ENCODE measurements at regions not wholly inside any gene's neighbourhood (a gene's known extent, or its start where the extent isn't known, plus 50 kb on each side); places are given as distances from the start of the nearest gene placed in this dataset.

DNA sequence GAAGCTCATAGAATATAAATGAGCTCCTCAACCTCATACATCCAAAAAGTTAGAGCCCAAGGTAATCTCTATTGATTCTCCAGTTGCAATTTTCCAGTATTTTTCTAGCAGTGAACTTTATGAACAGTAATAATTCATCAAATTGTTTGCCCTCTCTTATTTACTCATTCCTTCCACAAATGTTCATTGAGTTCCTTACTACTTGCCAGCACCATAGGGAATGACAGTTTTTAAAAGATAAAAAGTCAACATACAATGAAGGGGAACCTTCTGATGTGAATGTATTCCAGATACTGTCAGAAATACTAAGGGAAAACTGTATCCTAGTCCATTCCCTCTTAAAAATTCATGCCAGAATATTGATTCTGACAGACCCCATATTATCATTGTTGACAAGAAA, 277.0 kb upstream of the C1orf87 start:
- ChIA-PET POLR2A (no interaction called here), CTCF (no interaction called here)
- Histone ChIP-seq H3K27me3 (ENCODE audit: control insufficient read depth, insufficient read depth, low read length) (no peaks in the 10 kb centered on the region), H3K4me3 (ENCODE audit: low read depth, low read length) (no peak overlapping the region), H3K36me3 (ENCODE audit: control insufficient read depth, insufficient read depth, low read length) (no peaks in the 10 kb centered on the region)
- no peak for DNase-seq (ENCODE audit: low read depth)
- TF ChIP-seq, protein P1, sequence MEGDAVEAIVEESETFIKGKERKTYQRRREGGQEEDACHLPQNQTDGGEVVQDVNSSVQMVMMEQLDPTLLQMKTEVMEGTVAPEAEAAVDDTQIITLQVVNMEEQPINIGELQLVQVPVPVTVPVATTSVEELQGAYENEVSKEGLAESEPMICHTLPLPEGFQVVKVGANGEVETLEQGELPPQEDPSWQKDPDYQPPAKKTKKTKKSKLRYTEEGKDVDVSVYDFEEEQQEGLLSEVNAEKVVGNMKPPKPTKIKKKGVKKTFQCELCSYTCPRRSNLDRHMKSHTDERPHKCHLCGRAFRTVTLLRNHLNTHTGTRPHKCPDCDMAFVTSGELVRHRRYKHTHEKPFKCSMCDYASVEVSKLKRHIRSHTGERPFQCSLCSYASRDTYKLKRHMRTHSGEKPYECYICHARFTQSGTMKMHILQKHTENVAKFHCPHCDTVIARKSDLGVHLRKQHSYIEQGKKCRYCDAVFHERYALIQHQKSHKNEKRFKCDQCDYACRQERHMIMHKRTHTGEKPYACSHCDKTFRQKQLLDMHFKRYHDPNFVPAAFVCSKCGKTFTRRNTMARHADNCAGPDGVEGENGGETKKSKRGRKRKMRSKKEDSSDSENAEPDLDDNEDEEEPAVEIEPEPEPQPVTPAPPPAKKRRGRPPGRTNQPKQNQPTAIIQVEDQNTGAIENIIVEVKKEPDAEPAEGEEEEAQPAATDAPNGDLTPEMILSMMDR (IDR thresholded peaks at IDR 0.05; ENCODE audit: insufficient read depth, low read depth, low read length) = no peak

GRCh38 chr1:60348884-60349283, 275.3 kb upstream of the C1orf87 start:
- TF ChIP-seq, protein P1 (IDR thresholded peaks at IDR 0.05; ENCODE audit: insufficient read depth, low read depth, low read length) = no peak
- POLR2A ChIA-PET = no interaction called here
- CTCF ChIA-PET = no interaction called here

GRCh38 chr1:60345621-60346020, 272.1 kb upstream of the C1orf87 start:
- Histone ChIP-seq H3K4me3 (ENCODE audit: low read depth, low read length) (no peak overlapping the region), H3K36me3 (ENCODE audit: control insufficient read depth, insufficient read depth, low read length) (no peaks in the 10 kb centered on the region), H3K27me3 (ENCODE audit: control insufficient read depth, insufficient read depth, low read length) (no peaks in the 10 kb centered on the region)
- TF ChIP-seq, protein P1 (IDR thresholded peaks at IDR 0.05; ENCODE audit: insufficient read depth, low read depth, low read length) = no peak
- ChIA-PET CTCF (no interaction called here), POLR2A (no interaction called here)
- DNase-seq (ENCODE audit: low read depth) = no peak

More at GRCh38 chr1:60348884-60349283, 275.3 kb upstream of the C1orf87 start:
- no peak for DNase-seq (ENCODE audit: low read depth)
- Histone ChIP-seq H3K4me3 (ENCODE audit: low read depth, low read length) (no peak overlapping the region), H3K36me3 (ENCODE audit: control insufficient read depth, insufficient read depth, low read length) (no peaks in the 10 kb centered on the region), H3K27me3 (ENCODE audit: control insufficient read depth, insufficient read depth, low read length) (no peaks in the 10 kb centered on the region)

DNA sequence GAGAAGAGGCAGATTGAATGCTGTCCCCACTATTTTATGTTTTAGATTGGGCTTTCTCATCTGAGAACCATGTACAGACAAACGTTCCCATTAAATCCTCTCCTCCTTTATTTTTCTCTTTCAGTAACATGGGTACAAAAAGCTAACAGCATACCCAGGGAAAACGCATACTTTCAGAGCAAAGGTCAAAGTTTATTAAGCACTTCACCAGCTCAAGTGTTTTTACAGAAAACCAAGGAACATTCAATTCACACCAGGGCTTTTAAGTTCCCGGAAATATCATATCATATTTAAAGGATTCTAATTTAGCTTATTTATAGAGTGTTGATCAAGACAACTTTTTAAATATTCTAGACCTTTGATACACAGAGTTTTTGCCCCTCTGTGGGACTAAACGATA, 271.5 kb upstream of the C1orf87 start:
- H3K4me3 ChIP-seq (ENCODE audit: low read depth, low read length) = no peak overlapping the region
- POLR2A ChIA-PET = no interaction called here
- DNase-seq (ENCODE audit: low read depth) = no peak
- TF ChIP-seq, protein P1 (IDR thresholded peaks at IDR 0.05; ENCODE audit: insufficient read depth, low read depth, low read length) = no peak
- CTCF ChIA-PET = no interaction called here
- H3K36me3 ChIP-seq (ENCODE audit: control insufficient read depth, insufficient read depth, low read length) = no peaks in the 10 kb centered on the region
- H3K27me3 ChIP-seq (ENCODE audit: control insufficient read depth, insufficient read depth, low read length) = no peaks in the 10 kb centered on the region

DNA sequence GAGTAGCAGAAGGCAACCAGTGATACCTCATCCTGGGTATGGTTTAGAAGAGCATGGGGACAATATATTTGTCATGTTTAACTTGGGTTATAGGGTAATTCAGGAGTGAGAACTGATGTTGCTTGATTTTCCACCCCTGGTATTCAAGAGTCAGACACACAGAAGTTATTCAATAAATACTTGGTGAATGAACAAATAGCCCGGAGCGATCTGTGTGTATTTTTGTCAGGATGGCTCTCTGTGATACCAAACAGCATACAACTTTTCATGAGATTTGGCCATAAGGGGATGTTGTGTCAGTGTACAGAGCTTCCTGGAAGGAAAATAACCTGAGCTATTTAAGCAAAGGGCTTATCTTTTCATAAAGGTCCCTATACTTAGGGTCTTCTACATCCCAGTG, 270.2 kb upstream of the C1orf87 start:
- no peak for DNase-seq (ENCODE audit: low read depth)
- H3K4me3 ChIP-seq (ENCODE audit: low read depth, low read length) = no peak overlapping the region
- POLR2A ChIA-PET = no interaction called here
- H3K36me3 ChIP-seq (ENCODE audit: control insufficient read depth, insufficient read depth, low read length) = no peaks in the 10 kb centered on the region
- TF ChIP-seq, protein P1 (IDR thresholded peaks at IDR 0.05; ENCODE audit: insufficient read depth, low read depth, low read length) = no peak
- no peaks in the 10 kb centered on the region for H3K27me3 ChIP-seq (ENCODE audit: control insufficient read depth, insufficient read depth, low read length)
- CTCF ChIA-PET = no interaction called here
